ENCODE measurements at regions not wholly inside any gene's neighbourhood (a gene's known extent, or its start where the extent isn't known, plus 50 kb on each side); places are given as distances from the start of the nearest gene placed in this dataset.

DNA sequence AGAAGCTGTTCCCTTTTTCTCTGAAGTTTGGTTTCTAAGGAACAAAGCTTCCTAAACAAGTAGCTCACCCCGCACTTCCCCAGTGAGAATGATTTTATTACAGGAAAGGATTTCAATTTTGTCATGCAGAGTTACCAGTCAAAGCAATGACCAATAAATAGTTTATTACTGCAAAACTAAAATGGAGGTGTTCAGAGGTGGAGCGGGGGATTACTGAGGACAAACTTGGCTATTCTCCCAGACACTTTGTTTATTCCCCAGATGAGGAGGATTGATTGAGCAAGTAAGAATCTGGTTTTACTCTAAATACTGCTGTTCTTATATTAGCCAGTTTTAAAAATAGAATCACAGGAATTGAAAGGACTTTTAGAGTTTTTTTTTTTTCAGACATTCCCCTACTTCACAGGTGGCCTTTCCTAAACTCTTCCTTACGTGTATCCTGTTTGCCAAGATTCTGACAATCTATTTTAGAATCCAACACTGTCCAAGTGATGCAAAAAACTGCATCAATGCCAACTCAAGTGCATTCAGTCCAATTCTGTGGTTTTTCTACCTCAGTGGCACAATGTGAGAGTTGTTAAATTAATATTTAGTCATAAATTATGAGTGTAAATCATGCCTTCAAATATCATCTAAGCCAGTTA, 136.1 kb downstream of the TNFSF18 start:
- TF ChIP-seq, protein P1, sequence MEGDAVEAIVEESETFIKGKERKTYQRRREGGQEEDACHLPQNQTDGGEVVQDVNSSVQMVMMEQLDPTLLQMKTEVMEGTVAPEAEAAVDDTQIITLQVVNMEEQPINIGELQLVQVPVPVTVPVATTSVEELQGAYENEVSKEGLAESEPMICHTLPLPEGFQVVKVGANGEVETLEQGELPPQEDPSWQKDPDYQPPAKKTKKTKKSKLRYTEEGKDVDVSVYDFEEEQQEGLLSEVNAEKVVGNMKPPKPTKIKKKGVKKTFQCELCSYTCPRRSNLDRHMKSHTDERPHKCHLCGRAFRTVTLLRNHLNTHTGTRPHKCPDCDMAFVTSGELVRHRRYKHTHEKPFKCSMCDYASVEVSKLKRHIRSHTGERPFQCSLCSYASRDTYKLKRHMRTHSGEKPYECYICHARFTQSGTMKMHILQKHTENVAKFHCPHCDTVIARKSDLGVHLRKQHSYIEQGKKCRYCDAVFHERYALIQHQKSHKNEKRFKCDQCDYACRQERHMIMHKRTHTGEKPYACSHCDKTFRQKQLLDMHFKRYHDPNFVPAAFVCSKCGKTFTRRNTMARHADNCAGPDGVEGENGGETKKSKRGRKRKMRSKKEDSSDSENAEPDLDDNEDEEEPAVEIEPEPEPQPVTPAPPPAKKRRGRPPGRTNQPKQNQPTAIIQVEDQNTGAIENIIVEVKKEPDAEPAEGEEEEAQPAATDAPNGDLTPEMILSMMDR (IDR thresholded peaks at IDR 0.05) = no peak
- no peak for TF ChIP-seq POLR2A (IDR thresholded peaks at IDR 0.05)
- WGBS, 2 donors = 51 to 61% methylated on average over 3 of the region's 3 CpGs
- no peak for DNase-seq
- Histone ChIP-seq H3K4me1 (no peaks in the 10 kb centered on the region), H3K36me3 (ENCODE audit: low read depth, missing control alignments) (no peaks in the 10 kb centered on the region), H3K27ac (no peak overlapping the region), H3K4me3 (no peak overlapping the region), H3K27me3 (no peaks in the 10 kb centered on the region), H3K9me3 (no peaks in the 10 kb centered on the region)
- intact Hi-C loops (cut with DNase I; ENCODE audit: low total_unique reads) = no loop called here

DNA sequence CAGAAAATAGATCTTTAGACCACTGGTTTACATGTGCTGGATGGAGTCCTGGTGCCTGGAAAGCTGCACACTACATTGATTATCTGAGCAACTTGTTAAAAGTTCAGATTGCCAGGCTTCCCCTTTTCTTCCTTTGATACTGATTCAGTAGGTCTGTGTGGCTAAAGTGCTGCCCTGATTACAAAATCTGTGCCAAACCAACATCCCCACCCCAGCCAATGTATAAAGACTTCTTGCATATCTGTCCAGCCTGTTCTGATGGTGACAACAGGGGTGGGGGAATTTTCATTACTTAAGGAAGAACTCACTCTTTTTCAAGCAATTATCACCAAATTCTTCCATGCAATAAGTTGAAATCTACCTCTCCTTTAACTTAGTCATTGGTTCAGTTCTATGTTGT, 135.5 kb downstream of the TNFSF18 start:
- Histone ChIP-seq H3K4me3 (no peak overlapping the region), H3K27ac (no peak overlapping the region), H3K27me3 (no peaks in the 10 kb centered on the region), H3K4me1 (no peaks in the 10 kb centered on the region), H3K9me3 (no peaks in the 10 kb centered on the region), H3K36me3 (ENCODE audit: low read depth, missing control alignments) (no peaks in the 10 kb centered on the region)
- no peak for TF ChIP-seq POLR2A (IDR thresholded peaks at IDR 0.05)
- TF ChIP-seq, protein P1 (IDR thresholded peaks at IDR 0.05) = no peak
- intact Hi-C loops (cut with DNase I; ENCODE audit: low total_unique reads) = no loop called here
- no peak for DNase-seq

DNA sequence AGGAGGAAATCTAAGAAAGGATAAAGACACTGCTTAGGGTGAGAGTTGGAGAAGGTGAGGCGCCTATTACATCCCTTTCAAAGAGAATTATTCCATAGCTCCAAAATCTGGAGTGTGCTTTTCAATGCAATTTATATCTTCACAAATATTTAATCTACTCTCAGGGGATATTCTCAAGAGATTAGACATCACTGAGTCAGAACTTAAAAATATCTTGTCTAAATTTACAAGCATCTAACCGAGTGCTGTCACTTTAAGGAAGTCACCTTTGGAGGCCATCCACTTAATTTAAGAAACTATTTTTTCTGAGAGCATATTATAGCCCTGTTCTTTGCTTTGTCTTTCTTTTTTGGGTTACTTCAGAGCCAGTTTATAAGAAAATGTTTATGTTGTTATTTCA, 134.6 kb downstream of the TNFSF18 start:
- Histone ChIP-seq H3K4me3 (no peak overlapping the region), H3K27ac (no peak overlapping the region), H3K36me3 (ENCODE audit: low read depth, missing control alignments) (no peaks in the 10 kb centered on the region), H3K27me3 (no peaks in the 10 kb centered on the region), H3K4me1 (no peaks in the 10 kb centered on the region), H3K9me3 (no peaks in the 10 kb centered on the region)
- no peak for TF ChIP-seq POLR2A (IDR thresholded peaks at IDR 0.05)
- TF ChIP-seq, protein P1 (IDR thresholded peaks at IDR 0.05) = no peak
- intact Hi-C loops (cut with DNase I; ENCODE audit: low total_unique reads) = no loop called here
- DNase-seq = no peak
- 90 to 94% methylated on average over 2 of the region's 2 CpGs for WGBS, 2 donors

DNA sequence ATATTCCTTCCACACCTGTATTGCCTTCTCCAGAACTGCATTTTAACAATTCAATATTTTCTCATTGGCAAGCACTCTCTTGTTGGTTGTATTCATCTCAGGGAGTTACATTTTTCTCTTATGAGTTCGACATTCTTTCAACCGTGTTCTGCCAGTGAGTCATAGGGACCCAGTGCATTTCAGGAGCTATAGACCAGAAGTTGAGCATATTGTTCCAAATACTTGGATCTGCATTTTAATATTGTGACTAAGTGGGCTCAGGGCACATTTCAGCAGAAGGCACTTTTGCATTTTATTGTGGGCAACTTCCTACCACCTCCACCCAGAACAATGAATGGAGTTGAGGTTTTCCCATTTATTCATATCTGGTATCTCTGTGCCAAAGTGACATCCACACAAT, 132.8 kb downstream of the TNFSF18 start:
- no peak for TF ChIP-seq POLR2A (IDR thresholded peaks at IDR 0.05)
- TF ChIP-seq, protein P1 (IDR thresholded peaks at IDR 0.05) = no peak
- Histone ChIP-seq H3K4me1 (no peaks in the 10 kb centered on the region), H3K36me3 (ENCODE audit: low read depth, missing control alignments) (no peaks in the 10 kb centered on the region), H3K27me3 (no peaks in the 10 kb centered on the region), H3K9me3 (no peaks in the 10 kb centered on the region), H3K4me3 (no peak overlapping the region), H3K27ac (no peak overlapping the region)
- DNase-seq = no peak
- 70 to 72% methylated on average over 2 of the region's 2 CpGs for WGBS, 2 donors
- intact Hi-C loops (cut with DNase I; ENCODE audit: low total_unique reads) = no loop called here

DNA sequence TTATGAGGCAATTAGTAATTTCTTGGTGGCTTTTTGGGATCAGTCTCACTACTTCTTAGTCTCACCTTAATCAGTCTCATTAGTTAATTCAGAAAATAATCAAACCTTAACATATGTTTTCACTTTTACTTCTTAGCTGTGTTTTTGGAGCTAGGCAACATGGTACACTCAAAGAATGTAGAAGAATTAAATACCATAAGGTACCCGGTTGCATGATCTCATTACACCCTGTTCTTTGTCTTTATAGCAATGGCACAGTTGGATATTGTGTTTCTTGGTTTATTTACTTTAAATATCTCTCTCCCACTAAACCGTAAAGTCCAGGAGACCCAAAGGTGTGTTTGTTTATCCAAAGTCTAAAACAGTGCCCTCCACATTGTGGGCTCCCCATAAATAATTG, 132.3 kb downstream of the TNFSF18 start:
- no peaks in the 10 kb centered on the region for H3K27me3 ChIP-seq
- DNase-seq = no peak
- no peak for TF ChIP-seq POLR2A (IDR thresholded peaks at IDR 0.05)
- TF ChIP-seq, protein P1 (IDR thresholded peaks at IDR 0.05) = no peak
- H3K36me3 ChIP-seq (ENCODE audit: low read depth, missing control alignments) = no peaks in the 10 kb centered on the region
- intact Hi-C loops (cut with DNase I; ENCODE audit: low total_unique reads) = no loop called here
- WGBS, 2 donors = 86 to 95% methylated on average over 2 of the region's 2 CpGs
- H3K9me3 ChIP-seq = no peaks in the 10 kb centered on the region
- H3K27ac ChIP-seq = no peak overlapping the region
- no peaks in the 10 kb centered on the region for H3K4me1 ChIP-seq
- no peak overlapping the region for H3K4me3 ChIP-seq
